Naive thymus-derived CD8-positive, alpha-beta T cell (primary cell): ENCODE measurements at regions not wholly inside any gene's neighbourhood (a gene's known extent, or its start where the extent isn't known, plus 50 kb on each side); places are given as distances from the start of the nearest gene placed in this dataset.

ENCODE experiments used
- ATAC-seq, 2 donors: fragments of 150-1000 bp; cut with Tn5 transposase in 1 of 2; sonication (Bioruptor Pico), chemical (Tn5 transposase) in 1 of 2; 1 replicate in 1 of 2; 2 replicates in 1 of 2; pipeline ENCODE4 v1.10.0; 2021; ENCODE audit warnings: mild to moderate bottlenecking in 2 of 2, moderate library complexity in 2 of 2
- POLR2A ChIA-PET: fragments of 350-600 bp; sonication (Branson Sonifier 250); formaldehyde crosslinking; loops from one replicate; lab custom pipeline; 2021; ENCODE audit warnings: antibody characterized with exemption; lab: Charles Lee
- DNase-seq, 10 donors: peaks; one replicate each; pipeline versions ENCODE4 v3.0.0 to v3.0.0-alpha.2; 2020 to 2022
- H3K27ac Mint-ChIP-seq, 10 donors: one replicate each; pipeline ENCODE4 v1.8.0; 2020 to 2022; ENCODE audit warnings: mild to moderate bottlenecking in 10 of 10, mixed read lengths in 10 of 10, moderate library complexity in 4 of 10, inconsistent platforms in 1 of 10
- H3K27me3 Mint-ChIP-seq, 5 donors: one replicate each; pipeline ENCODE4 v1.8.0; 2021 to 2022; ENCODE audit warnings: mixed read lengths in 5 of 5
- H3K36me3 Mint-ChIP-seq, 3 donors: one replicate each; pipeline ENCODE4 v1.8.0; 2020 to 2022; ENCODE audit warnings: mixed read lengths in 3 of 3, mild to moderate bottlenecking in 2 of 3, inconsistent platforms in 1 of 3
- H3K4me1 Mint-ChIP-seq, 4 donors: one replicate each; pipeline ENCODE4 v1.8.0; 2021 to 2022; ENCODE audit warnings: mixed read lengths in 4 of 4
- H3K4me3 Mint-ChIP-seq, 10 donors: one replicate each; pipeline ENCODE4 v1.8.0; 2020 to 2022; ENCODE audit warnings: mild to moderate bottlenecking in 10 of 10, mixed read lengths in 10 of 10, moderate library complexity in 6 of 10, inconsistent platforms in 1 of 10
- H3K9me3 Mint-ChIP-seq, 9 donors: one replicate each; pipeline ENCODE4 v1.8.0; 2020 to 2022; ENCODE audit warnings: mixed read lengths in 9 of 9, mild to moderate bottlenecking in 3 of 9, inconsistent platforms in 1 of 9, moderate library complexity in 1 of 9

- no peaks in the 10 kb centered on the region for H3K36me3 Mint-ChIP-seq
- POLR2A ChIA-PET = no interaction called here
- H3K4me1 Mint-ChIP-seq = no peaks in the 10 kb centered on the region
- no peaks in the 10 kb centered on the region for H3K27me3 Mint-ChIP-seq
- DNase-seq (no peak), ATAC-seq (no peak)
- no peak overlapping the region for H3K4me3 Mint-ChIP-seq
- H3K9me3 Mint-ChIP-seq = peaks cover 0 to 8% (median 2%) of the 10 kb centered on the region in 9 donors
- no peak overlapping the region for H3K27ac Mint-ChIP-seq
These were observed 676.4 kb upstream of the ANKRD30A start for GRCh38 chr10:36448760-36449691.

GRCh38 chr10:36446881-36447280 is 678.5 kb upstream of the ANKRD30A start:
- DNase-seq (no peak), ATAC-seq (no peak)
- no peak overlapping the region for H3K4me3 Mint-ChIP-seq
- H3K27me3 Mint-ChIP-seq = no peaks in the 10 kb centered on the region
- peaks cover 0 to 11% (median 2%) of the 10 kb centered on the region in 9 donors for H3K9me3 Mint-ChIP-seq
- no peak overlapping the region for H3K27ac Mint-ChIP-seq
- no peaks in the 10 kb centered on the region for H3K36me3 Mint-ChIP-seq
- POLR2A ChIA-PET = no interaction called here
- no peaks in the 10 kb centered on the region for H3K4me1 Mint-ChIP-seq

- no peak overlapping the region for H3K4me3 Mint-ChIP-seq
- POLR2A ChIA-PET = no interaction called here
- DNase-seq (no peak), ATAC-seq (no peak)
- H3K9me3 Mint-ChIP-seq = peaks cover 2 to 14% (median 7%) of the 10 kb centered on the region in 9 donors
- no peaks in the 10 kb centered on the region for H3K27me3 Mint-ChIP-seq
- H3K27ac Mint-ChIP-seq = no peak overlapping the region
- H3K36me3 Mint-ChIP-seq = no peaks in the 10 kb centered on the region
- no peaks in the 10 kb centered on the region for H3K4me1 Mint-ChIP-seq
These were observed 682.2 kb upstream of the ANKRD30A start for GRCh38 chr10:36443233-36443632.

- Mint-ChIP-seq H3K36me3 (no peaks in the 10 kb centered on the region), H3K27ac (no peak overlapping the region), H3K27me3 (no peaks in the 10 kb centered on the region), H3K9me3 (peaks cover 3 to 14% (median 6%) of the 10 kb centered on the region in 9 donors), H3K4me1 (no peaks in the 10 kb centered on the region), H3K4me3 (no peak overlapping the region)
- DNase-seq = no peak
- no peak for ATAC-seq
- POLR2A ChIA-PET = no interaction called here
These were observed 683.8 kb upstream of the ANKRD30A start for GRCh38 chr10:36441557-36441956.

- DNase-seq (no peak), ATAC-seq (no peak)
- Mint-ChIP-seq H3K4me1 (no peaks in the 10 kb centered on the region), H3K4me3 (no peak overlapping the region), H3K36me3 (no peaks in the 10 kb centered on the region), H3K27me3 (no peaks in the 10 kb centered on the region), H3K9me3 (peaks cover 0 to 14% (median 5%) of the 10 kb centered on the region in 9 donors), H3K27ac (no peak overlapping the region)
- POLR2A ChIA-PET = no interaction called here
These were observed 684.9 kb upstream of the ANKRD30A start for GRCh38 chr10:36440539-36440938.

GRCh38 chr10:36437367-36437766 is 688.0 kb upstream of the ANKRD30A start:
- no peak for ATAC-seq
- POLR2A ChIA-PET = no interaction called here
- H3K36me3 Mint-ChIP-seq = no peaks in the 10 kb centered on the region
- H3K27me3 Mint-ChIP-seq = no peaks in the 10 kb centered on the region
- no peak overlapping the region for H3K4me3 Mint-ChIP-seq
- H3K9me3 Mint-ChIP-seq = peaks cover 0 to 14% (median 4%) of the 10 kb centered on the region in 9 donors
- no peaks in the 10 kb centered on the region for H3K4me1 Mint-ChIP-seq
- no peak overlapping the region for H3K27ac Mint-ChIP-seq
- no peak for DNase-seq

- peaks cover 3 to 28% (median 10%) of the 10 kb centered on the region in 9 donors for H3K9me3 Mint-ChIP-seq
- POLR2A ChIA-PET = no interaction called here
- H3K4me3 Mint-ChIP-seq = no peak overlapping the region
- no peak for DNase-seq
- no peaks in the 10 kb centered on the region for H3K36me3 Mint-ChIP-seq
- peaks cover 0 to 2% (median 0%) of the 10 kb centered on the region in 4 donors for H3K4me1 Mint-ChIP-seq
- H3K27ac Mint-ChIP-seq = no peak overlapping the region
- ATAC-seq = no peak
- H3K27me3 Mint-ChIP-seq = no peaks in the 10 kb centered on the region
These were observed 696.9 kb upstream of the ANKRD30A start for GRCh38 chr10:36428507-36428906.

GRCh38 chr10:36425131-36425797 is 700.1 kb upstream of the ANKRD30A start:
- H3K9me3 Mint-ChIP-seq = peaks cover 2 to 27% (median 13%) of the 10 kb centered on the region in 9 donors
- no peaks in the 10 kb centered on the region for H3K36me3 Mint-ChIP-seq
- H3K27ac Mint-ChIP-seq = no peak overlapping the region
- POLR2A ChIA-PET = no interaction called here
- H3K4me3 Mint-ChIP-seq = no peak overlapping the region
- no peak for ATAC-seq
- H3K4me1 Mint-ChIP-seq = peaks cover 0 to 2% (median 0%) of the 10 kb centered on the region in 4 donors
- DNase-seq = no peak
- H3K27me3 Mint-ChIP-seq = no peaks in the 10 kb centered on the region

GRCh38 chr10:36424502-36424901 is 700.9 kb upstream of the ANKRD30A start:
- POLR2A ChIA-PET = no interaction called here
- Mint-ChIP-seq H3K4me3 (no peak overlapping the region), H3K9me3 (peaks cover 2 to 24% (median 13%) of the 10 kb centered on the region in 9 donors), H3K36me3 (no peaks in the 10 kb centered on the region), H3K4me1 (peaks cover 0 to 2% (median 0%) of the 10 kb centered on the region in 4 donors), H3K27ac (no peak overlapping the region), H3K27me3 (no peaks in the 10 kb centered on the region)
- DNase-seq (no peak), ATAC-seq (no peak)

- POLR2A ChIA-PET = no interaction called here
- no peak for DNase-seq
- H3K4me1 Mint-ChIP-seq = peaks cover 0 to 2% (median 0%) of the 10 kb centered on the region in 4 donors
- H3K27me3 Mint-ChIP-seq = no peaks in the 10 kb centered on the region
- H3K36me3 Mint-ChIP-seq = no peaks in the 10 kb centered on the region
- no peak for ATAC-seq
- no peak overlapping the region for H3K27ac Mint-ChIP-seq
- peaks cover 4 to 23% (median 12%) of the 10 kb centered on the region in 9 donors for H3K9me3 Mint-ChIP-seq
- no peak overlapping the region for H3K4me3 Mint-ChIP-seq
These were observed 701.6 kb upstream of the ANKRD30A start for GRCh38 chr10:36423821-36424248.

- Mint-ChIP-seq H3K27me3 (no peaks in the 10 kb centered on the region), H3K4me1 (no peaks in the 10 kb centered on the region), H3K36me3 (no peaks in the 10 kb centered on the region), H3K4me3 (no peak overlapping the region), H3K27ac (no peak overlapping the region), H3K9me3 (peaks cover 0 to 26% (median 10%) of the 10 kb centered on the region in 9 donors)
- DNase-seq (no peak), ATAC-seq (no peak)
- POLR2A ChIA-PET = no interaction called here
These were observed 703.4 kb upstream of the ANKRD30A start for GRCh38 chr10:36421992-36422391.

- no peak overlapping the region for H3K4me3 Mint-ChIP-seq
These were observed 708.9 kb upstream of the ANKRD30A start for GRCh38 chr10:36416513-36416912.

GRCh38 chr10:36412942-36413341 is 712.5 kb upstream of the ANKRD30A start:
- Mint-ChIP-seq H3K36me3 (peaks cover 0 to 5% (median 0%) of the 10 kb centered on the region in 3 donors), H3K9me3 (peaks cover 3 to 51% (median 21%) of the 10 kb centered on the region in 9 donors), H3K4me1 (no peaks in the 10 kb centered on the region), H3K27ac (no peak overlapping the region), H3K4me3 (no peak overlapping the region), H3K27me3 (no peaks in the 10 kb centered on the region)
- DNase-seq (no peak), ATAC-seq (no peak)
- POLR2A ChIA-PET = no interaction called here

More at GRCh38 chr10:36416513-36416912, 708.9 kb upstream of the ANKRD30A start:
- no peak overlapping the region for H3K27ac Mint-ChIP-seq
- DNase-seq = no peak
- POLR2A ChIA-PET = no interaction called here
- no peaks in the 10 kb centered on the region for H3K27me3 Mint-ChIP-seq
- no peak for ATAC-seq
- H3K36me3 Mint-ChIP-seq = peaks cover 0 to 2% (median 0%) of the 10 kb centered on the region in 3 donors
- H3K4me1 Mint-ChIP-seq = no peaks in the 10 kb centered on the region
- peaks cover 9 to 40% (median 20%) of the 10 kb centered on the region in 9 donors for H3K9me3 Mint-ChIP-seq
